GM12872 (cell line): ENCODE measurements at regions not wholly inside any gene's neighbourhood (a gene's known extent, or its start where the extent isn't known, plus 50 kb on each side); places are given as distances from the start of the nearest gene placed in this dataset.

Experiments used
- TF ChIP-seq, protein P1 (sequence below): IDR thresholded peaks from 3 replicates; pipeline ENCODE4 v1.5.1; 2011; ENCODE audit warnings: low read depth, mild to moderate bottlenecking, low read length, moderate library complexity; ENCODE audit not compliant: insufficient read depth

DNA sequence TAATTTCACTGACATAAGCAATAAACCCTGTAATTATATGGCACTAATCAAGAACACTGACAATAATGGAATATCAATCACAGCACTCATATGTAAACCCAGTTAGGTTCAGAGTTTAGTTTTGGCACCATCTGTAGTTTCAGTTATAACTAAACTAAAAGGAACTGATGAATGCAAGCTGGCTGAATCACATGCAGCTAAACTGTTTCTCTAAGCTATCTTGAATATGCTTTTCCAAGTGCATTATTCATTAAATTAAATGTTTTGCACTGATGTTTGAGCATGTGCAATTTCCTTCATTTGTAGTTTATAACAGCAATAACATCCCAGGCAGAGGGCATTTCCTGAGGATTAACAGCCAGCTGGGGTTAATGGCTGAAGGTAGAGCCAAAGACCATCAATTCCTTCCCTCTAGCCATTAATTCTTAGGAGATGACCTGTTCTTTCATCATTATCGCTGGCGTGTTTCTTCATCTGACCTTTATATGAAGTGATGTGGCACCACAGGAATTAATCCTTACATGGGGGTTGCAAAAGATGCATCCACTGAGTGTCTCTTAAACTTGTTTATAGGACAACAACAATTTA lies 562.8 kb upstream of the IGFBP7 start:
- TF ChIP-seq, protein P1, sequence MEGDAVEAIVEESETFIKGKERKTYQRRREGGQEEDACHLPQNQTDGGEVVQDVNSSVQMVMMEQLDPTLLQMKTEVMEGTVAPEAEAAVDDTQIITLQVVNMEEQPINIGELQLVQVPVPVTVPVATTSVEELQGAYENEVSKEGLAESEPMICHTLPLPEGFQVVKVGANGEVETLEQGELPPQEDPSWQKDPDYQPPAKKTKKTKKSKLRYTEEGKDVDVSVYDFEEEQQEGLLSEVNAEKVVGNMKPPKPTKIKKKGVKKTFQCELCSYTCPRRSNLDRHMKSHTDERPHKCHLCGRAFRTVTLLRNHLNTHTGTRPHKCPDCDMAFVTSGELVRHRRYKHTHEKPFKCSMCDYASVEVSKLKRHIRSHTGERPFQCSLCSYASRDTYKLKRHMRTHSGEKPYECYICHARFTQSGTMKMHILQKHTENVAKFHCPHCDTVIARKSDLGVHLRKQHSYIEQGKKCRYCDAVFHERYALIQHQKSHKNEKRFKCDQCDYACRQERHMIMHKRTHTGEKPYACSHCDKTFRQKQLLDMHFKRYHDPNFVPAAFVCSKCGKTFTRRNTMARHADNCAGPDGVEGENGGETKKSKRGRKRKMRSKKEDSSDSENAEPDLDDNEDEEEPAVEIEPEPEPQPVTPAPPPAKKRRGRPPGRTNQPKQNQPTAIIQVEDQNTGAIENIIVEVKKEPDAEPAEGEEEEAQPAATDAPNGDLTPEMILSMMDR, result no peak

DNA sequence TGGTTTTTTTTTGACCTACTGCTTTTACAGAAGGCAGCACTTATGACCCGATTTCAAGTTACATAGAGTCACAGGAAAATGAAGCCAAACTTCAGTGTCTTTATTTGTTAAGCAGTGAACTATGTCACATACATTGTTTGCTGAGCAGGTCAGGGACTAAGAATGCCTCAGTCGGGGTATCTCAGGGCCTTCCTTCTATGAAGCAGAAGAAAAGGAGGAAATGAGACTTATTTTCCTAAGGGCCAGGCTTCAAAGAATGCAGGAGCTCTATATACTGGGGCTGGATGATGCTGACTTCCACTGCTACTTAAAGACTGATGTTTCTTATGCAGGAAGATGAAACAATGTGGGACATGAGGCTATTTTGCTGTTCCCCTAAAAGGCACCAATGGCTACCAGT lies 558.4 kb upstream of the IGFBP7 start:
- TF ChIP-seq, protein P1, result no peak

DNA sequence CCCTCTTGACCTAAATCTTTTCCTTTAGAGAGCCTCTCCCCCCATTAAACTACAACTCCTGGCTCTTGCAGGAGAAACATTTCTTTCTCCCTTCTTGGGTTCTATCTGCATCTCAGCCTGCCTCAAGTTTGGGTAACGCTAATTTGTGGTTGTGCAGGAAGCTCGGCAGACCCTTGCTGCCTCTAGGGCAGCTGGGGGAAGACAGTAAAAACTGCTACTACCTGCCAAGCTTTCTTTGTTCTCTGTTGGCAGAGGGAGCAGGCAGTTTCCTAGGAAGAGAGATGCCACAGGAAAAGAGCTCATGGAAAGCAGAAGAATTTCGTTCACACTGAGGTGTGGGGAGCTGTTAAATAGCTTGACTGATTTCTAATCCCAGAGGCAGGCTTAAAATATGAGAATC lies 555.6 kb upstream of the IGFBP7 start:
- TF ChIP-seq, protein P1, result no peak

DNA sequence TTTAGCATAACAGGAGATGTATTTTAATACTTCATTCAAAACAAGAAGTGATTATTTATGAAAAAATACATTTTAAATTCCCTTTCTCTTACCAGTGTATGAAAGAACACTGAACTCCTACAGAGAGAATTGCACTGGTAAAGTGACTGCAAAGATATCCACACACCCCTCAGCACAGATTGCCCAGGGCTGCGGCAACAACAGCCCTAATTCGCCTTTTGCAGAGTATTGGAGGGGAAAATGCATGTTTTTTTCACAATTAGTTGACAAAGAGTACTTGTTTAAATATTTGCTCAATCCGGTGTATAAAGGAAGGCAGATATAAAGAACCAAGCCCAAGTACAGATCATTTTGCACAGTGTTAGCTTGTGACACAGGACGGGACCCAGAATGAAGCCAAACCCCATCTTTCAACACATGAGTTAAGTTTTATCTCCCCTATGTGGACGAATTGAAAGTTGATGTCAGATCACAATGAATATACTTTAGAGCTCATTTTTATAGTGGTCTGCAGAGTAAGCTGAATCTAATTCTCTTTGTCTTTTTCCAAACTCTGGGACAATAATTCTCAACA lies 551.4 kb upstream of the IGFBP7 start:
- TF ChIP-seq, protein P1, result no peak

DNA sequence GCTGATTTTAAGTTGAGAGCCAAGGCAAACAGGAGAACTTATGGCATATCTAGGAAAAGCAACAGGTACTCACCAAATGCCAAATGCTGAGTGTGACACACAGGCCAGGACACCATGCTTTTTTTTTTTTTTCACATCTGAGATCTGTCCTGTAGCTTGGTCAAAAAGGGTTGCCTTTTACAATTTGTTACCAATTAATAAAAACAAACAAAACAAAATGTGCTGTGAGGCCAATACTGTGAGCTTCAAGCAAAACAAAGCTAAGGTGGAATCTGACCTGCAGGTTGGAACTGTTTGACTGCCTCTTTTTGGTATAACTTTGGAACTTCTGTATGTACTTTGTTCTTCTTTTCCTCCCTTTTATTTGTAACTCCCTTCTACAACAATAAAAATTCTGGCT lies 548.5 kb upstream of the IGFBP7 start:
- TF ChIP-seq, protein P1, result no peak

DNA sequence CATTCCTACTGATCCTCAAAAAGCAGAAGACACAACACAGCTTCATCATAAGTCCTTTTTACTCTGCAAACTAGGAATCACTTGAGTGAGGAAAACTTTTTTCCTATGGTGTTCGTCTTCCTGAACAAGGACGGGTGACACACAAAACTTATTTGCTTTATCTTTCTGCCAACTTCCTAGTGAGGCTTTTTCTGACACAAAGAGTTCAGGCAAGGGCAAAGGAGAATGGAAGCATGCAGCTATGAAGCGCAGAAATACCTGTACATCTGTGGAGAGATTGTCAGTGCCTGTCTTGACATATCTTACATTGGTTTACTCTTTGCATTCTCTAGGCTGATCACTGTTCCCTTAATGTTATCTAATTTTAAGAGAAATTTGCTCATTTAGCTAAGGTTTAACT lies 548.0 kb upstream of the IGFBP7 start:
- TF ChIP-seq, protein P1, result no peak

DNA sequence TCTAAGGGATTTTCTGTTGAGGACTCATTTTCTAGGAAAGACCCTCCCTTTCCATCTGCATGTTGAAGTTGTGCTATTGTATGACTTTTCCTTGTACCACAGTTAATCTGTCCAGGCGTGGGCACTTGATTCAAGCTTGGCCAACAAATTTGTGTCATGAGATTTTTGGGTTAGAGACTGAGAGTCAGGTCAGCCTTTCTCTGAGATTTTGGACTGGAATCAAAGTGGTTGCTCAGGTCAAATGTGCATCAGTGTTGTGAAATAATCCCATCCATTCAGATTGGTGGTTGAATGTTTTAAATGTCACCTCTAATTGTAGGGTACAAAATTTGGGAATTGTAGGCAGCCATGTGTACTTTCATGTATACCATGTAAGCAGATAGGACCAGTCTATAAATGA lies 545.2 kb upstream of the IGFBP7 start:
- TF ChIP-seq, protein P1, result no peak
